ENCODE measurements at regions not wholly inside any gene's neighbourhood (a gene's known extent, or its start where the extent isn't known, plus 50 kb on each side); places are given as distances from the start of the nearest gene placed in this dataset.

DNA sequence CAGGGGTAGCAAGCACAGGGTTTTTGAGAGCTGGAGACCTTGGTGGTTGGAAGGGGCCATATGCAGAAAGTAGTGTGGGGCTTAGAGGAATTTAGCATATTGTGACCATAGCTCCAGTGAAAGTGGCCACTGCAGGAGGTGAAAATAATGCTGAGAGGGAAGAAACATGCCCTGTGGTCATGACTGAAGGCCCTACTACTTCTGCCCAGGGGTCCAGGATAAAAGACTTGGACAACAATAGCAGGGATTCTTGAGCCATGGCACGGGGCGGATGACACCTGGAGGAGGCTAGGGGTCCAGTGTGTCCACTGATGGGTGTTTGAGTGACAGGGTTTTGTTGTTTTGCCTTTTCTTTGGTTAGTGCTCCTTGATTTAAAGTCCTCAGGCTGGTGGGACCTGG lies 694.6 kb downstream of the CPS1 start:
- no peak for DNase-seq

DNA sequence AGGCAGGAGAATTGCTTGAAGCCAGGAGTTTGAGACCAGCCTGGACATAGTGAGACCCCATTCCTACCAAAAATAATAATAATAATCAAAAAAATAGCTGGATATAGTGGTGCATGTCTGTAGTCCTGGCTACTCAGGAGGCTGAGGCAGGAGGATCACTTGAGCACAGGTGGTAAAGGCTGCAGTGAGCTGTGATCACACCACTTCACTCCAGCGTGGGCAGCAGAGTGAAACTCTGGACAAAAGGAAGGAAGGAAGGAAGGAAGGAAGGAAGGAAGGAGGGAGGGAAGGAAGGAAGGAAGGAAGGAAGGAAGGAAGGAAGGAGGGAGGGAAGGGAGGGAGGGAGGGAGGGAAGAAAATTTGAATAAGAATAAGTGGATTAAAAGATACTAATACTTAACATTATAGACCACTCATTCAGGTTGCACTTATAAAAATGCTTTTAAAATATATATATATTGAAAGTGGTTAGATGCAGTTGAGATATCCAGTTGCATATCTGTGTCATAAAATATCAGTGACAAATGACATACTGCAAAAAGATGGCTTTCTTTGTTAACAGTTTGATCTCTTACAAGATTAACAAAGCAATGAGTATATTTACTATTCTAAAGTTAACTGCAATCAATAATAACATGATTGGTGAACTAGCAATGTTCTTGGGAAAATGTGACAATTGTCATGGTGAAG lies 702.4 kb downstream of the CPS1 start:
- DNase-seq, result no peak

DNA sequence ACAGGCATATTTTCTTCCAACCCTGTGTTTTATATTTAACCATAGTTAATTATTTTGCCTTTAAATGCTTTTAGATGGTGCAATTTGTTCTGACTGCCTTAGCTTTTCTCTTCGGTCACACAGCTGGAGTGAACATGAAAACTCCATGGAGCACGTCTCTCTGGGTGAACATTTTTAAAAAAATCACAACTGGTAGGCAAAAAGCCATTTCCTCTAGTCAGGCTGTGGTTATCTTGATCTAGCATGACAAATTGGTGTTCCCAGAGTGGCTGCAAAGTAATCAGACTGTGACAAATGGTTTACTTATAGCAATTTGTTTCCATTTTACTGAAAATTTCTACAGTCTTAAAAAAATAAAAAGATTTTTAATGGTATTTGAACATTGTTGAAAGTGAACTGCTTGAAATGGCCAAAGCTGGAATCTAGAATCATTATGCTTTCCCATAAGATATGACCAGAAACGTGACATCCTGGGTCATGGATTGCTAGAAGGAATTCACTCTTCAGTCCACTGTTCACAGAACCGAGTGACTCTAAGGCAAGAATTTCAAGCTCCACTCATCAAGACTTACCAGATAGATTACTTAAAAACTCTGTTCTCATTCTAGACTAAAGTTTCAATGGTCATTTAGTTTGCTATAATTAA lies 703.6 kb downstream of the CPS1 start:
- no peak for DNase-seq

DNA sequence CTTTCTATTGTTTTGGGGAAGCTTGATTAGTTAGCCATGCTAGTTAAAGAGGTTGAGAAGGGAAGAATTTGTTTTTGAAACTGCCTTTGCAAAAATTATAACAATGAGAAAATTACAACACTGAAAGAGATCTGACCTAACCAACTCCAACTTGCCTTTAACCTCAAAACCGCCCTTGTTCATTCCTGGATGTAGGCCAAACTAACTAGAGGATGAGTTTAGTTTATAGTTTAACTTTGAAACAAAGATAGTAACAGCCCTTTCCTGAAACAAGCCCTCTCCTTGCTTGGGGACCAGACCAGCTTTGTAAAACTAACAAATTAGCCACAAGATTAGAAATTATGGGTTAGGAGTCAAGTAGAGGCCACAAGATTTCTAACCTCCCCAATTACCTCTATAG lies 713.9 kb downstream of the CPS1 start:
- DNase-seq, result no peak

DNA sequence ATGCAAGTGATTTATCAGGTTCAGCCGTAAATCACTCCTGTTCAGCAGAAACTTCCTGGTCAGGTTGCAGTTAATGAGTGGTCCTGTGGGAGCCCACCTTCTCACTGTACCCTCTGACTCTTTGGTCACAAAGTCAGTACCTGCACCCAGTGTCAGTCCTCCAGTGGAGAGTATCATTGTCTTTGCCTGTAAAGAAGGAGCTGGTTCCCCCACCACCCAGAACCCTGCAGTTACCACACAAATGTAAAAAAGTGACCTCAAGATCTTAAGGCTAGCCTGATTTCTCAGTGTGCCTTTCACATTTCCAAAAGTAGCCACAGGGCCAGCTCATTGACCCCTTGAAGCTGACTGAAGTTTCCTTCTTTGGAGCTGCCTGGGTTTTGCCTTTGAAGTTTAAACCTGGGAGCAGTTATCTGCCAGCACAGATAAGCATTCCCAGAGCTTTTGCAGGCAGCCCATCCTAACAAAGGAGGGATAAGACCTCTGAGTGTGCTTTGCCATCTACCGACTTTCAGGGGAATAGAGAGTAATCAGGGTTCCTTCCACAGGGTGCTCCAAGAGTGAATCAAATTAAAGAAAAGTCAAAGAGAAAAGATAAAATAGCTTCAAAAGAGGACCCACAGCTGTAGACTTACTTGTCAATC lies 725.2 kb downstream of the CPS1 start:
- DNase-seq, result no peak

DNA sequence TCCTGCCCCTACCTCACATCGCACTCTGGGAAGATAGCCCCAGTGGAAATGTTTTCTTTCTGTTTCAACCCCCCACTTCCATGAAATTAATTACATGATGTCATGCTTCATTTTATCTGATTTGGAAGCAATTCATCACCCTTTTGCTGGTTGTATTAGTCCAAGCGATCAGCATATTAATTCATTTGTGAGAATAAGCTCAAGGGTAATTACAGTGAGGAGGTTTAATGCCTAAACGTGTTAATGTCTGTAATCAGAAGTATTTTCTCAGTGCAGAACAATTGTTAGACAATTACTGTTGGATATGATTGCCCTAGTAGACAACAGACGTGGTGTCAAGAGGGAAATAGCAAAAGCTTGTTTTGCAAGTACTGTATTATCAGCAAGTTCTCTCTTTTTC lies 746.3 kb downstream of the CPS1 start:
- no peak for DNase-seq

DNA sequence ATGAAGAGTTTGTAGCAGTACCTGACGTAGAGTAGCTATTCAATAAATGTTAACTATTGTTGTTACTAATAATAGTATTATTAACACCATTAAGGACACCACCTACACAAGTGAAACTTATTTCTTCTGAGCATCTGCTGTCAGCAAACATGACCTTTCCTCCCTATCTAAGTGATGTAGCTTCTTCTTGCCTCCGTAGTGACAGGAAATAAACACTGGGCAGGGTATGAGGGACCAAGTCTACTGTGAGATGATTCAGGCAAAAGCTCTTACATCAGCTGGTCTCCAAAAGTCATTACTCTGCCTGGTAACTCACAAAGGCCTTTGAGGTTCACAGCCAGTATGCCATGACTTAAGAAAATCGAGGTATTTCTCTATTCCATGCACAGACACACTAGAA lies 750.5 kb downstream of the CPS1 start:
- no peak for DNase-seq

Data from NCI-H1436 treated with DMSO at 0.1 percent for 48 hours (cell line).